OCI-LY1 (cell line): ENCODE measurements at regions not wholly inside any gene's neighbourhood (a gene's known extent, or its start where the extent isn't known, plus 50 kb on each side); places are given as distances from the start of the nearest gene placed in this dataset.

ENCODE experiments used
- CTCF ChIP-seq: fragments of 200-600 bp; sonication (generic), shearing (Covaris generic); IDR thresholded peaks from 2 replicates; pipeline ENCODE4 v1.5.1; 2017; ENCODE audit warnings: mild to moderate bottlenecking, antibody characterized with exemption, low read length, moderate library complexity, mixed read lengths
- EZH2 ChIP-seq: fragments of 200-600 bp; sonication (generic), shearing (Covaris generic); IDR thresholded peaks from 2 replicates; pipeline ENCODE4 v1.8.0; 2017; ENCODE audit warnings: borderline replicate concordance, mixed run types, mild to moderate bottlenecking, antibody characterized with exemption, low read length, moderate library complexity, mixed read lengths

DNA sequence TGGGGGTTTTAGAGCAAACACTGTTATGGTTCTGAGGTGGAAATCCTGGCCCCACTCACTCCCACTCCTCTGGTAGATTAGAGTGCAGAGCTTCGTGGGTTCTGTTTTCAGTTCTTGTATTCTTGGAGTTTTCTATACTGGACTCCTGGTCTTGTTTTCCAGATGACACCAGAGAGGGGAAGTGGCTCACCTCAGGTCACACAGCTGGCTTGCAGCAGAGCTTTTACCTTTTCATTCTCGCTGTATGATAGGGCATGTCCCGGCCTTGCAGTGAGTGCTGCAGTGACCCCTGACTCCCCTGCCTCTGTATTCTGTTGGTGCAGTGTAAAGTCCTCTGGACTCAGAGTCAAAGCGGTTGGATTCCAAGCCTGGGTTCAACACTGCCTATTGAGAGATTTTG lies 148.9 kb upstream of the MEX3C start:
- no peak for TF ChIP-seq CTCF
- TF ChIP-seq EZH2 = no peak
